Motor neuron (in vitro differentiated cells): ENCODE measurements at regions not wholly inside any gene's neighbourhood (a gene's known extent, or its start where the extent isn't known, plus 50 kb on each side); places are given as distances from the start of the nearest gene placed in this dataset.
A peak's percentile ranks its signal among the peaks of the same experiment; 100 is the strongest.

Experiments
- ATAC-seq, 8 experiments: fragments of 200-7000 bp; cut with Tn5 transposase; replicated peaks in 6 of 8; 2 replicates each; pipeline ENCODE4 v1.8.0; 2021; ENCODE audit warnings: mild to moderate bottlenecking in 8 of 8, moderate library complexity in 8 of 8
- H3K27ac ChIP-seq, 2 donors: fragments of 250-450 bp; sonication (Bioruptor Pico); 2 replicates each; pipeline ENCODE4 v1.9.0; 2021; ENCODE audit warnings: antibody characterized with exemption in 2 of 2, mild to moderate bottlenecking in 2 of 2, moderate library complexity in 1 of 2
- H3K4me1 ChIP-seq, 2 donors: fragments of 250-450 bp; sonication (Bioruptor Pico); replicated peaks in 1 of 2; 2 replicates each; pipeline ENCODE4 v1.6.1; 2021; ENCODE audit warnings: antibody characterized with exemption in 2 of 2, mild to moderate bottlenecking in 2 of 2, moderate library complexity in 1 of 2
- H3K4me3 ChIP-seq, 5 donors: fragments of 250-450 bp; sonication (Bioruptor Pico); 2 replicates each; pipeline ENCODE4 v1.9.0; 2021; ENCODE audit warnings: antibody characterized with exemption in 5 of 5, mild to moderate bottlenecking in 5 of 5, moderate library complexity in 4 of 5
- WGBS, 10 experiments: fragments of 450-650 bp; shearing (Covaris generic); methylation state at CpG; one replicate each; pipeline ENCODE4 v1.0.0; 2022; 5-methylcytosine and 5-hydroxymethylcytosine counted together
- in situ Hi-C, 9 experiments: fragments of 400-800 bp; cut with MboI; loops; one replicate each; pipeline ENCODE4 v1.15.0; 2021; ENCODE audit warnings: low sequenced_read_pairs in 9 of 9, low pct_unique_long_range_greater_than_20kb in 2 of 9; ENCODE audit not compliant: unreplicated experiment in 9 of 9

- WGBS, 10 experiments: 14 to 72% (median 39%) methylated on average over 1 to 2 of the region's 2 CpGs; no CpG with 5 or more reads in 2 of the 10 experiments
- ATAC-seq: no peak
- Histone ChIP-seq H3K4me3 (no peak overlapping the region), H3K27ac (no peak overlapping the region), H3K4me1 (peaks cover 0 to 3% of the 10 kb centered on the region in 2 donors)
- in situ Hi-C loops: no loop called here
These were observed 213.1 kb upstream of the FLRT2 start for GRCh38 chr14:85316701-85317410.

DNA sequence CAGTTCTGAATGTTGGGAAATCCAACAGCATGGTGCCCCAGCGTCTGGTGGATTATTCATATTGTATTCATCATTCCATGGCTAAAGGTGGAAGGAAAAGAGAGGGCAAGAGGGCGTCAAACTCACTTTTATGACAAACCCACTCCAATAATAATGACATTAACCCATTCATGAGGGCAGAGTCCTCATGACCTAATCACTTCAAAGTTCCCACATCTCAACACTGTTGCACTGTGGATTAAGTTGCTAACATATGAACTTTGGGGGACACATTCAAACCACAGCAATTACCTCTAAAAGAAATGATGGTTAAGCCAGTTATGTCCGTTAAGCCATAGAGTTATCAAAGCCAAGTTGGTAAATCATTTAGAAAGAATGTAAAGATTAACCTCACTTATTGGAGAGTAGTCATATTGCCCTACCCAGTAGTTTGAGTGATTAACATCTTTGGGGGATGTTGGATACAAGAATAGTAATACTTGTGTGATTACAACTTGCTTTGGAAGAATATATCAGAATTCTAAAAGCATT, 212.4 kb upstream of the FLRT2 start:
- in situ Hi-C loops: no loop called here
- WGBS, 10 experiments: 6 to 90% (median 44%) methylated on average over 1 to 3 of the region's 3 CpGs; no CpG with 5 or more reads in 3 of the 10 experiments
- no peak for ATAC-seq

DNA sequence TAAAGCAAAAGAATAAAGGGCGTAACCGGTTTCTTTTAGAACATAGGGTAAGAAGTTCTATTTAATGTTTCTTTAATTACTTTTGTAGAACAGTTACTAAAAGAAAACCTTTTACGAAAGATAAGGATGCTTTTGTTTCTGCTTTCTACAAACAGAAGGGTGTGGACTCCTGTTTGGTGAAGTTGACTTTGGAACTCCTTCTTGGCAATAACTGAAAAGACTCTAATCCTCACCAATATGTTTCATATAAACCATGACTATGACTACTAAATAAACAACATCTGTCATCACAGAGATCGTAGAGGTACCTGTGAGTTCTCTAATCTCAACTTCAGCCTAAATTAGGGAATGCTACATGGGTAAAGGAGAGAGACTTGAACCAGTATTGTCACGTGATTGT, 210.8 kb upstream of the FLRT2 start:
- Histone ChIP-seq H3K4me3 (no peak overlapping the region), H3K4me1 (peaks cover 0 to 3% of the 10 kb centered on the region in 2 donors), H3K27ac (no peak overlapping the region)
- ATAC-seq: no peak
- in situ Hi-C loops: no loop called here
- WGBS, 10 experiments: 83 to 100% (median 91%) methylated on average over 2 to 5 of the region's 5 CpGs

More for the DNA sequence above, 212.4 kb upstream of the FLRT2 start:
- Histone ChIP-seq H3K4me3 (no peak overlapping the region), H3K4me1 (peaks cover 0 to 3% of the 10 kb centered on the region in 2 donors), H3K27ac (no peak overlapping the region)

- no peak for ATAC-seq
- in situ Hi-C loops: no loop called here
- 0 to 88% (median 78%) methylated on average over 3 to 6 of the region's 6 CpGs; no CpG with 5 or more reads in 1 of the 10 experiments for WGBS, 10 experiments
These were observed 209.8 kb upstream of the FLRT2 start for GRCh38 chr14:85319998-85320630.

DNA sequence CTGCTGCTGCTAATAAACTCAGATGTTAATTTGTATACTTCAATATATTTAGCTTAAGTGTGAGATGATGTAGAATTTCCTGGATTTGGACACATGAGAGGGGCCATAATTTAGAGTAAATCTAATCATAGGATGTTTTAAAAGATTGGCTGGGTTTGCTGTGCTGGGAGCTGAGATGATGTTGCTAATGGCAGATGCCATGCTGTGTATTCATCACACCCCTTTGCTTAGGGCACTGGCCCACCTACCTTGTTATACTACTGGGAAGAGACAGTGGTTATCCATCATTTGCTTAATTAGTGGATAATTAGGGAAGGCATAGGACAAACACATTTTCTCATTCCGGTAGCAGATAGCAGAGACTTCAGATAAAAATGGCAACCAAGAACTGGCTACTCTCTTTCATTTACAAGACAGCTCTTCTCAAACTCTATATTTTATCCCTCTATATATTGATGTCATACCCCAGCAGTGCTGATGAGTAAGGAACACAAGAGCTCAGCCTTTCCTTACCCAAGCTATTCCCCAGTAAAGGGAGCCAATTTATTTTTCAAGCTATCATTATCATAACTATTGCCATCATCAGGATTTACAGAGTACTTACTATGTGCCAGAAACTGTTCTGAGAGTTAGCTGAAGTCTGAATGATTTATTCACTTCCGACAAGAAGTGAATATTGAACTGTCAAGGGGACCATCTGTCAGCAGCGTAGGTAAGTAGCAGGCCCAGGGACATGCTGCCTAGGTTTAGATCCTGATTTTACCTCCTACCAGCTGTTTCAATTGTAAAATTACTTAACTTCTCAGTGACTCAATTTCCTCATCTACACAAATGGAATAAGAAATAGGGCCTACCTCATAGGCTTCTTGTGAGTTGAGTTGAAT, 204.6 kb upstream of the FLRT2 start:
- ATAC-seq: peak in 5 of 8 experiments; percentile 61 to 95 (median 74)
- in situ Hi-C loops: no loop called here
- Histone ChIP-seq H3K27ac (no peak overlapping the region), H3K4me1 (no peaks in the 10 kb centered on the region), H3K4me3 (no peak overlapping the region)
- WGBS, 10 experiments: 50 to 100% (median 84%) methylated on average over 1 to 3 of the region's 3 CpGs; no CpG with 5 or more reads in 3 of the 10 experiments

More at GRCh38 chr14:85319998-85320630, 209.8 kb upstream of the FLRT2 start:
- no peak overlapping the region for H3K27ac ChIP-seq
- H3K4me1 ChIP-seq: peaks cover 0 to 3% of the 10 kb centered on the region in 2 donors
- no peak overlapping the region for H3K4me3 ChIP-seq

GRCh38 chr14:85332401-85332800, 197.5 kb upstream of the FLRT2 start:
- Histone ChIP-seq H3K27ac (no peak overlapping the region), H3K4me3 (no peak overlapping the region), H3K4me1 (peaks cover 4 to 7% of the 10 kb centered on the region in 2 donors)
- in situ Hi-C loops: no loop called here
- ATAC-seq: peak in 1 of 8 experiments; percentile 18
- WGBS, 10 experiments: 0 to 100% (median 55%) methylated on average over 1 of the region's 1 CpG; no CpG with 5 or more reads in 2 of the 10 experiments

GRCh38 chr14:85333313-85333712, 196.6 kb upstream of the FLRT2 start:
- Histone ChIP-seq H3K27ac (no peak overlapping the region), H3K4me3 (no peak overlapping the region), H3K4me1 (peaks cover 4 to 7% of the 10 kb centered on the region in 2 donors)
- in situ Hi-C loops: no loop called here
- WGBS, 10 experiments: 56 to 100% (median 78%) methylated on average over 1 to 3 of the region's 3 CpGs; no CpG with 5 or more reads in 1 of the 10 experiments
- ATAC-seq: peak in 2 of 8 experiments; percentile 44 to 46

GRCh38 chr14:85333841-85334240, 196.1 kb upstream of the FLRT2 start:
- no peak for ATAC-seq
- 72 to 100% (median 98%) methylated on average over 1 to 4 of the region's 4 CpGs; no CpG with 5 or more reads in 1 of the 10 experiments for WGBS, 10 experiments
- peaks cover 4 to 7% of the 10 kb centered on the region in 2 donors for H3K4me1 ChIP-seq
- H3K27ac ChIP-seq: no peak overlapping the region
- no peak overlapping the region for H3K4me3 ChIP-seq
- in situ Hi-C loops: no loop called here

- no peak for ATAC-seq
- in situ Hi-C loops: no loop called here
- Histone ChIP-seq H3K27ac (no peak overlapping the region), H3K4me1 (peaks cover 4 to 7% of the 10 kb centered on the region in 2 donors), H3K4me3 (no peak overlapping the region)
- WGBS, 10 experiments: 74 to 100% (median 97%) methylated on average over 1 to 3 of the region's 3 CpGs; no CpG with 5 or more reads in 2 of the 10 experiments
These were observed 195.6 kb upstream of the FLRT2 start for GRCh38 chr14:85334316-85334715.

GRCh38 chr14:85336257-85336656, 193.7 kb upstream of the FLRT2 start:
- Histone ChIP-seq H3K4me1 (peaks cover 4 to 7% of the 10 kb centered on the region in 2 donors), H3K27ac (no peak overlapping the region), H3K4me3 (no peak overlapping the region)
- 71 to 100% (median 100%) methylated on average over 1 of the region's 1 CpG; no CpG with 5 or more reads in 3 of the 10 experiments for WGBS, 10 experiments
- in situ Hi-C loops: no loop called here
- ATAC-seq: no peak

DNA sequence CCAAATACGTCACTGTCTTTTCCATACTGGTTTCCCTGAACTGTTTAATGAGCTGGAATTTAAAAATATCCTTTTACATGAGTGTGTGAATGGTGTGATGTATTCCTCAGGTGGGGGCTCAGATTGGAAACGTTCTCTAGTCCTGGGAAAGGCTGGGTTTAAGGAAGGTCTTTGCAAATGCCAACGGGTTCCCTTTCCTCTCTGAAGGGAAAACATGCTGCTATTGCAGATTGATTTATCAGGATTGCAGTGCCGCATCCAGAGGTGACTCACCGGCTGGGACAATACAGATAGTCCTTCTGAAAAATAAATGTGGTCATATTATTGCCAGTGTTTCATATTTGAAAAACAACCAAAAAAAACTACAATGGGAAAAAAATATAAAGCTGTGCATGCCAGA, 193.1 kb upstream of the FLRT2 start:
- Histone ChIP-seq H3K4me1 (peaks cover 4 to 7% of the 10 kb centered on the region in 2 donors), H3K4me3 (no peak overlapping the region), H3K27ac (no peak overlapping the region)
- WGBS, 10 experiments: 27 to 75% (median 35%) methylated on average over 1 to 5 of the region's 5 CpGs; no CpG with 5 or more reads in 1 of the 10 experiments
- in situ Hi-C loops: no loop called here
- ATAC-seq: peak in 5 of 8 experiments; percentile 70 to 80 (median 75)

GRCh38 chr14:85338895-85339294, 191.0 kb upstream of the FLRT2 start:
- 50 to 100% (median 80%) methylated on average over 1 to 2 of the region's 2 CpGs; no CpG with 5 or more reads in 1 of the 10 experiments for WGBS, 10 experiments
- no peak for ATAC-seq
- Histone ChIP-seq H3K27ac (no peak overlapping the region), H3K4me1 (peaks cover 4 to 7% of the 10 kb centered on the region in 2 donors), H3K4me3 (no peak overlapping the region)
- in situ Hi-C loops: no loop called here
